Heart left ventricle (tissue), 13 donors: ENCODE measurements at regions not wholly inside any gene's neighbourhood (a gene's known extent, or its start where the extent isn't known, plus 50 kb on each side); places are given as distances from the start of the nearest gene placed in this dataset.

Source experiments
- POLR2A ChIP-seq, 2 donors: fragments of 450-650 bp; IDR thresholded peaks; one replicate each; pipeline ENCODE4 v1.6.1; 2017; ENCODE audit warnings: antibody characterized with exemption in 2 of 2, mild to moderate bottlenecking in 2 of 2, moderate library complexity in 2 of 2
- TF ChIP-seq, protein P1 (sequence below), 12 donors: fragments of 200-600 bp; sonication (generic) in 4 of 12; IDR thresholded peaks; one replicate each; pipeline versions ENCODE4 v1.5.0 to v1.8.0; 2018 to 2022; ENCODE audit warnings: antibody characterized with exemption in 12 of 12, mild to moderate bottlenecking in 5 of 12
- donor health status: ischemic (EF 13 %, LVEDD 7.1; RV severe dilation, severe dysfunction).
- donor health status: DM: no; HTN: yes; CAD: no.
- donor health status: DM: no; HTN: no; CAD: no.
- donor health status: ischemic (EF 25% LVEDD 6.9; RV normal size, moderate dysfunction).
- donor health status: ischemic (EF 25% LVEDD 5.7; RV mildly dilated, moderate dysfunction).
- donor health status: ischemic (EF 35%, LVEDD 5.7; RV mildly dilated, moderate dysfunction).
- donor health status: nonischemic (EF 11% LVEDD 7.7; RV severe dilation, severe dysfunction).
- donor health status: DM: yes; HTN: yes; CAD: no.
- donor health status: PGD.
- donor health status: ischemic (EF 29% LVEDD 5.4; RV normal size, mild dysfunction).
- donor health status: nonischemic (EF 23%, LVEDD 6.1; RV moderate dilation, normal function).

DNA sequence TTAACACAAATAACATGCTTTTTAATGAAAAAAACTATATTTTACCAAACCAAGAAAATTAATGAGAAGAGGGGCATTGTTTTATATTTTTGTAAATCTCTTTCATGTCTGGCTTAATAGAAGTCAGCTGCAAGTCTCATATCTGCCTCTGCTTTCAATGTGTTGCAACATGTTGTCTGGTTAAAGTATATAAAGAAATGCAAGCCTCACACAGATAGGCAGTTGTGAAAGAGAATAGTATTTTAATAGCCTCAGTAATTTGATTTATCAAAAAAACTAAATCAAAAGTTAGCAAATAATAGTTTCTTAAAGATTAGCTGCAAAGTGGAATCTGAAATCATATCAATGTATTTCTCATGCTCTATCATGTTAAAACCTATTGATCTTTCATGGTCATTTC lies 52.9 kb upstream of the NCOA1 start:
- no peak for TF ChIP-seq POLR2A (IDR thresholded peaks at IDR 0.05)
- TF ChIP-seq, protein P1, sequence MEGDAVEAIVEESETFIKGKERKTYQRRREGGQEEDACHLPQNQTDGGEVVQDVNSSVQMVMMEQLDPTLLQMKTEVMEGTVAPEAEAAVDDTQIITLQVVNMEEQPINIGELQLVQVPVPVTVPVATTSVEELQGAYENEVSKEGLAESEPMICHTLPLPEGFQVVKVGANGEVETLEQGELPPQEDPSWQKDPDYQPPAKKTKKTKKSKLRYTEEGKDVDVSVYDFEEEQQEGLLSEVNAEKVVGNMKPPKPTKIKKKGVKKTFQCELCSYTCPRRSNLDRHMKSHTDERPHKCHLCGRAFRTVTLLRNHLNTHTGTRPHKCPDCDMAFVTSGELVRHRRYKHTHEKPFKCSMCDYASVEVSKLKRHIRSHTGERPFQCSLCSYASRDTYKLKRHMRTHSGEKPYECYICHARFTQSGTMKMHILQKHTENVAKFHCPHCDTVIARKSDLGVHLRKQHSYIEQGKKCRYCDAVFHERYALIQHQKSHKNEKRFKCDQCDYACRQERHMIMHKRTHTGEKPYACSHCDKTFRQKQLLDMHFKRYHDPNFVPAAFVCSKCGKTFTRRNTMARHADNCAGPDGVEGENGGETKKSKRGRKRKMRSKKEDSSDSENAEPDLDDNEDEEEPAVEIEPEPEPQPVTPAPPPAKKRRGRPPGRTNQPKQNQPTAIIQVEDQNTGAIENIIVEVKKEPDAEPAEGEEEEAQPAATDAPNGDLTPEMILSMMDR (IDR thresholded peaks at IDR 0.05): no peak
